ENCODE measurements at regions not wholly inside any gene's neighbourhood (a gene's known extent, or its start where the extent isn't known, plus 50 kb on each side); places are given as distances from the start of the nearest gene placed in this dataset.
A peak's percentile ranks its signal among the peaks of the same experiment; 100 is the strongest.
"Not testable (repeated sequence)": the region's sequence is repeated elsewhere in the genome, so short reads cannot be mapped to it uniquely, and the experiment has no call there.

DNA sequence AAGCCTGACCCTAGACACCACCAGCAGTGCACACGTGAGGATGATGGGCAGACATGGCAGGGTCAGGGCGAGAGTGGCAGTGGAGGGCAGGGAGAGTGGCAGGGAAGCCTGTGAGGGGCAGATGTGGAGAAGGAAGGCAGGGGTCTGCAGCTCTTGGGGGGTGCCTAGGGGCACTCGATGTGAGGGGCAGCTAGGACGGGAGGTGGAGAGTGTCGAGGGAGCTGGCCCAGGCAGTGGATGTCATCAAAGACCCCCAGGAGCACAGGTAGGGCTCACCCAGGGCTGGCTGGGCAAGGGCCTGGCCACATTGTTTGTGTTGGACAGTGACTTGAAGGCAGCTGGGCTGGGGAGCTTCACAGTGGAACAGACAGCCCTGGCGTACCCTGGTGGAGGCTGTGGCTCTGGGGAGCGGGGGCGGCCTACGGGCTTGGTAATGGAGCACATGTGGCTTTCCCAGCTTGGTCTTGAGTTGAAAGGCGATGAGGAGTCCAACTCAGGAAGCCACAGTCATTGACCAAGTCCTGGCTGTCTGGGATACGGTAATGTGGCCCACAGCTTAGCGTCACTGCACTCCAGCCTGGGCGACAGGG is 87.1 kb downstream of the RTP5 start:
- no peak for DNase-seq (ENCODE audit: low read depth in 4 of 4, low spot score in 3 of 4)

GRCh38 chr2:241957276-241957675 is 87.7 kb downstream of the RTP5 start:
- DNase-seq (ENCODE audit: low read depth in 4 of 4, low spot score in 3 of 4) = no peak

- no peak for DNase-seq (ENCODE audit: low read depth in 4 of 4, low spot score in 3 of 4)
Measured at GRCh38 chr2:241958818-241959545, 89.5 kb downstream of the RTP5 start.

GRCh38 chr2:241959751-241960269 is 90.3 kb downstream of the RTP5 start:
- no peak for DNase-seq (ENCODE audit: low read depth in 4 of 4, low spot score in 3 of 4)

DNA sequence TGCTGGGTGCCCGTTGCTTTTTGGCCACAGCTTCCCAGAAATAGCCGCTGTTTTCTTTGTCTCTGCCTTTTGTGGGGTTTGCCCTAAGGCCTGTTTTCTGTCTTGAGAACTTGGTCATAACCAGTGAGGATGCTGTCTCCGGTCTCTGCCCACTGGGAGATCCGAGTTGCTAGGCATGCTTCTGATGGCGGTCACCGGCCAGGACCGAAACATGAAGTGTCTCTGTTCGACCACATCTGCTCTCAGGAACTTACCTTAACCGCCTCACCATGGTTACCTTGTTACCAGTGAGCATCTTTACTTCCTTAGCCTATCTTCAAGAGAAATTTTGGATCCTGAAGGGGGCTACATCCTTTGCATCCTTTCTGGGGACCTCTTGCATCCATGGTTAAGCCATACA is 91.9 kb downstream of the RTP5 start:
- no peak for DNase-seq (ENCODE audit: low read depth in 4 of 4, low spot score in 3 of 4)

GRCh38 chr2:241964133-241964532 is 94.6 kb downstream of the RTP5 start:
- DNase-seq (ENCODE audit: low read depth in 4 of 4, low spot score in 3 of 4) = no peak

GRCh38 chr2:241965931-241966412 is 96.4 kb downstream of the RTP5 start:
- DNase-seq (ENCODE audit: low read depth in 4 of 4, low spot score in 3 of 4) = peak in 2 of 4 donors; percentile 30 to 34

GRCh38 chr2:241966647-241967466 is 97.3 kb downstream of the RTP5 start:
- no peak for DNase-seq (ENCODE audit: low read depth in 4 of 4, low spot score in 3 of 4)

- no peak for DNase-seq (ENCODE audit: low read depth in 4 of 4, low spot score in 3 of 4)
Measured at GRCh38 chr2:241967467-241968144, 98.1 kb downstream of the RTP5 start.

GRCh38 chr2:241968417-241968816 is 98.9 kb downstream of the RTP5 start:
- no peak for DNase-seq (ENCODE audit: low read depth in 4 of 4, low spot score in 3 of 4)

DNA sequence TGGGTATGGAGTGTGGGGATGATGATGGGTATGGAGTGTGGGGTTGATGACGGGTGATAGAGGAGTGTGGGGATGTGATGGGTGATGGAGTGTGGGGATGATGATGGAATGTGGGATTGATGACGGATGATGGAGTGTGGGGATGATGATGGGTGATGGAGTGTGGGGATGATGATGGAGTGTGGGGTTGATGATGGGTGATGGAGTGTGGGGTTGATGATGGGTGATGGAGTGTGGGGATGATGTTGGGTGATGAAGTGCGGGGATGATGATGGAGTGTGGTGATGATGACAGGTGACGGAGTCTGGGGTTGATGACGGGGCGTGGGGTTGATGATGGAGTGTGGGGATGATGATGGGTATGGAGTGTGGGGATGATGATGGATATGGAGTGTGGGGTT is 99.7 kb downstream of the RTP5 start:
- DNase-seq (ENCODE audit: low read depth in 4 of 4, low spot score in 3 of 4) = not testable (repeated sequence)

DNA sequence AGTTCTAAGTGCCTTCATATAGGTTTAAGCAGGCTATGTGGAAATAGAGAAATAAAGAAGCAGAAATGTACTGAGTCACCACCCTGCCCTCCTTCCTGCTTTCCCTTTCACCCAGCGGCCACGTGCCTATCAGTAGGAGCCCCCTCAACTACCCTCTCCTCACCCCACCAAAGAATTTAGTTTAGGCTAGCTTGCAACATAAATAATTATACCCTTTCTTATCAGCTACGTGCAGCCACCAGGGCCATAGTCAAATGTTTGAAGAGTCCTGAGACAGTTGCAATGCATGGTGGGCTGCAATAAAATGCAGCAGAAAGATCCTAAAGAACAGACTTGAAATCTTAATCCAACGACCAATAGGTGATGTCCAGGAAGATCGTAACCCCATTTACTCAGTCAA is 101.2 kb downstream of the RTP5 start:
- no peak for DNase-seq (ENCODE audit: low read depth in 4 of 4, low spot score in 3 of 4)

DNA sequence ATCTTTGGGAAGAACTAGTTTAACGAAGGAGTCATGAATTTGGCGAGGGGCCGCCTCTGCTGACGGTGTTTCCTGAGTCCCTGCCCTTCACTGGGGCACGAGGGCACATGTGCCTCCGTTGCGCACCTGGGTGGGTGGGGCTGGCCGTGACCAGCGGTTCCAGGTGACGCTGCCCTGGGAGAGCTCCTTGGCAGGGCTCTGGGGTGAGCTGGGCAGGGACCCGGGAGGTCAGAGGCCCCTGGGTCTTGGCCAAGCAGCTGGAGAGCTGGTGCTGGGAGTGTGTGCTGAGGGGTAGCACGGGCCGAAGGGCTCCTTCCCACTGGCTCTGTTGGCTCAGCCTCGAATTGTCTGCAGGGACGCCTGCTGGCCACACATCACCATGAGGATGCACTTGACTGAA is 104.6 kb downstream of the RTP5 start:
- DNase-seq (ENCODE audit: low read depth in 4 of 4, low spot score in 3 of 4) = no peak

DNA sequence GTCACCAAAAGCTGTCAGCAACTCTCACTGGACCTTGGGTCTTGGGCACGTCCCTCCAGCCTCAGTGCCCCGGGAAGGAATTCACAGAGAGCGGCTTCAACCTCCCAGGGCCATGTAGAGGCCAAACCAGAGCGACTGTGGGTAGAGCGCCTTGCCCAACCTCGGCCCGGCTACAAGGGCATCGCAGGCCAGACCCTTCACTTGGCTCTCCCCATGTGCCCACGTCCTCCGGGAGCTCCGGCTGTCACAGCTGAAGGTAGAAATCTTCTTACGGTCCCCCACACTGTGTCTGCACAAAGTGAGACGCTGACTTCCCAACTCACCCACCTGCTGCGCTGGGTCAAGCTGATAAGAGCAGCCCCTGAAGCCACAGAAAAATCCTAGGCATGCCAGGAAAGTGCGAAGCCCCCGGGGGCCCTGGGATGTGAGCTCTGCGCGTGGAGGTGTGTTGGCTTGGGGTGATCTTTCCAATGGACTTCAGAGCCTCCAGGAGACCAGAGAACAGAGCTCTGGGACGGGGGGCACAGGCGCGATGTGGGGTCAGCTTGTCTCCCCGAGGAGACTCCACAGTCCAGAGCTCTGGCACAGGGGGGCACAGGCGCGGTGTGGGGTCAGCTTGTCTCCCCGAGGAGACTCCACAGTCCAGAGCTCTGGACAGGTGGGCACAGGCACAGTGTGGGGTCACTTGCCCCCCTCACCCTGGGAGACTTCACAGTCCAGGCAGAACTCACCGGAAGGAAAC is 105.5 kb downstream of the RTP5 start:
- no peak for DNase-seq (ENCODE audit: low read depth in 4 of 4, low spot score in 3 of 4)

- no peak for DNase-seq (ENCODE audit: low read depth in 4 of 4, low spot score in 3 of 4)
Measured at GRCh38 chr2:241975593-241976284, 106.2 kb downstream of the RTP5 start.

DNA sequence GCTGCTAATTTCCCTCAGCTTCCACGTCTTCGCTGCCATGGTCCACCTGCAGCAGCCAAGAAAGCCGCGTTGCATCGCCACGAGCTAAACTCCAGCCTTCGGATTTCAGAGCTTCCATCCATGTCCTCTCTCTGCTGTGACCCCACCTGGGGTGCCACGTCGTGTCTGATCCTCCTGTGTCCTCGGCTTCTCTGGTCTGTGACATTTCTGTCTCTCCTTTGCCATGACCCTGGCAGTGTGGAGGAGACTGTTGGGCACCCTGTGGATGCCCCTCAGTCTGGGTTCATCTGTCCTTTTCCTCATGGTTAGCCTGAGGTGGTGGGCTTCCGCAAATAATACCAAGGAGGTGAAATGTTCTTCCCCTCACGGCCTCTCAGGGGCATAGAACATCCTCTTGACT is 106.8 kb downstream of the RTP5 start:
- no peak for DNase-seq (ENCODE audit: low read depth in 4 of 4, low spot score in 3 of 4)

- DNase-seq (ENCODE audit: low read depth in 4 of 4, low spot score in 3 of 4) = no peak
Measured at GRCh38 chr2:241977557-241978300, 108.2 kb downstream of the RTP5 start.

DNA sequence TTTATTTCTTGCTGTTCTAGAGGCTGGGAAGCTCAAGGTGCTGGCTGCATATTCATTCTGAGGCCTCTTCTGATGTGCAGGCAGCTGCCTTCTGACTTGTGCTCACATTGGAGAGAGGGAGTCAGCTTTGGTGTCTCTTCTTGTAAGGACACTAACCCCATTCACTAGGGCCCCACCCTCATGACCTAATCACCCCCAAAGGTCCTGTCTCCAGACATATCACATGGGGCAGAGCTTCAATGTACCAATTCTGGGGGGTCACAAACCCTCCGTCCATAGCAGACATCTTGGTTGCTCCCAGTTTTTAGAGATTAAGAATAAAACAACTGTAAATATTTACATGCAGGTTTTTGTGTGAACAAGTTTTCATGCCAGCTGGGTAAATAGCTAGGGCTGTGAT is 109.1 kb downstream of the RTP5 start:
- DNase-seq (ENCODE audit: low read depth in 4 of 4, low spot score in 3 of 4) = no peak

- no peak for DNase-seq (ENCODE audit: low read depth in 4 of 4, low spot score in 3 of 4)
Measured at GRCh38 chr2:241980193-241980592, 110.7 kb downstream of the RTP5 start.
